HS-5 (cell line): ENCODE measurements at regions not wholly inside any gene's neighbourhood (a gene's known extent, or its start where the extent isn't known, plus 50 kb on each side); places are given as distances from the start of the nearest gene placed in this dataset.

Experiments
- DNase-seq: peaks from one replicate; pipeline ENCODE4 v3.0.0-alpha.2; 2012; ENCODE audit warnings: low read depth

- DNase-seq: no peak
These were observed 444.4 kb downstream of the GATA3 start for GRCh38 chr10:8498881-8499280.

DNA sequence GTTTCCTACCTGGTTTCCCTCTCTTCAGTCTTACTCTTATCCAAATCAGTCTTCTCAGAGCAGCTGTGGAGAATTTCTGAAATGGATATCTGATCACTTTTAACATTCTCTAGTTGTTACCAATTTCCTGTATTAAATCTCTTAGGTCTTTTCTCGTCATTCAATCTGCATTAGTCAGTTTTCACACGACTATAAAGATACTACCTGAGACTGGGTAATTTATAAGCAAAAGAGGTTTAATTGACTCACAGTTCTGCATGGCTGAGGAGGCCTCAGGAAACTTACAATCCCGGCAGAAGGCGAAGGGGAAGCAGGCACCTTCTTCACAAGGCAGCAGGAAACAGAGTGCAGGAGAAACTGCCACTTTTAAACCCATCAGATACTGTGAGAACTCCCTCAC, 444.8 kb downstream of the GATA3 start:
- no peak for DNase-seq

DNA sequence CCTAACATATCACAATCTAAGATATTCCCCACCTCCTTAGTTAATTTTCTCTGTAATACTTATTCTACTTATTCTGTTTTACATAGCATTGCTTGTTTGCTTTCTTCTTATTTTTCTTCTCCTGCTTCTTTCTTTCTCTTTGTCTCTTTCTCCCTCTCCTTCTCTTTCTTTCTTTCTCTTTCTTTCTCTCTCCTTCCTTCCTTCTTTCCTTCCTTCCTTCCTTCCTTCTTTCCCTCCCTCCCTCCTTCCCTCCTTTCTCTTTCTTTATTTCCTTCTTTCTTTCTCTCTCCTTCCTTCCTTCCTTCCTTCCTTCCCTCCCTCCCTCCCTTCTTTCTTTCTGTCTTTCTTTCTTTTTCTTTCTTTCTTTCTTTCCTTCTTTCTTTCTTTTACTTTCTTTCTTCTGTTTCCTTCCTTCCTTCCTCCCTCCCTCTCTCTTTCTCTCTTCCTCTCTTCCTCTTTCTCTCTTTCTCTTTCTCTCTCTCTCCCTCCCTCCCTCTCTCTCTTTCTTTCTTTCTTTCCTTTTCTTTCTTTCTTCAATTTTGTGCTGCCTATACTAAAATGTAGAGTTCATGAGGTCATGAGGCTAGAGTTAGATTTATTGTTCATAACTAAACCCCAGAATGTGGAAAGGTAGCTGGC, 445.4 kb downstream of the GATA3 start:
- DNase-seq: no peak

DNA sequence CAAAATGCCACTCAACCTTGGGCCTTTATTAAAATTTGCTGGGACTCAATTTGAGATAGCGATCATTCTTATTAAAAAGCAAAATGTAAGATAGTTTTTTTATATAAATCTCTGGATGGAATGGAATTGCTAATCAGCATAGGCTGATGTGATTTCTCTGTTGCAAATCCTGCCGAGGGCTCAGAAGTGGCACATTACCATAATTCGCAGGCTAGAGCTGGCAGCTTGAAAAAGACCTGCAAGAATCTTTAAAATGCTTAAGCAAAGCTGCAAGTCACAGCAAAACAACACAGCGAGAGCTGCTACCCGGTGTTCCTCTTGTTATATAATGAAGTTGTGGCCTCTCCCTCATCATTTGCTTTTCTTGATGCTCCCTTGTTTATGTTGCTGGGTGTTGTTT, 448.1 kb downstream of the GATA3 start:
- DNase-seq: no peak

GRCh38 chr10:8504499-8504898, 450.0 kb downstream of the GATA3 start:
- DNase-seq: no peak

DNA sequence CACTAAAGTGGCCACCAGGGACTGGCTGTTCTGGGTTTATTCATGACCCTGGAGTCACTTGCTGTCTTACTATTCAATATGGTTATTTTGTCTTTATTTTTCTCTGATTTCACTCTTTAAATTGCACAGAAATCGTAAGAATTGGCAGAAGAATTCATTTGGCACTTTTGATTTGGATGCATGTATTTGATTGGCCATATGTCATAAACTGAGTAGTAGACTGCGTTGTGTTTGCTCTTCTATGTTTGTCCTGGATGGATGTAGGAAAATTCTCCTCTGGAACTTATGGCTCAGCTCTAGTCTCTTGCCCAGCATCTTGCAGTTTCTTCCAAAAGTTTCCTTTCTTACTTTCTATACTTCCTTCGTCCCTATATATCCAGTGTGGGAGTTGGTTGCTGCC, 452.7 kb downstream of the GATA3 start:
- DNase-seq: no peak

DNA sequence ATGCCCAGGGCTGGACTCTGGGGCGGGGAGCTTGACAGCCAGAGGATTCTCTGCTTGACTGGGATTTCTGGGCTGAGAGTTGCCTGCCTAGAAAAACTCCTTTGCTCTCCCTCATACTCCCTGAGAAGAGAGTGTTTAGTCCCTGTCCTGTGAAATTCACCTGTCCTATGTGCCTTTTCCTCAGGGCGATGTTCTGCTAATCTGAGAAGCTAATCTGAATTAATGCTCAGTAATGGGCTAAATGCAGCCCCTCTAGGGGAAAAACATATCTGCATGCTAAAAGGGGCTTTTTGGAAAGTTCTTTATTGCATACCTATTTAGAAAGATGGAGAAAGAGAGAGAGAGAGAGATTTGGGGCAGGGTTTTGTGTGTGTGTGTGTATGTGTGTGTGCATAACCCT, 454.4 kb downstream of the GATA3 start:
- no peak for DNase-seq

- DNase-seq: no peak
These were observed 456.0 kb downstream of the GATA3 start for GRCh38 chr10:8510471-8510870.

GRCh38 chr10:8511026-8511425, 456.5 kb downstream of the GATA3 start:
- no peak for DNase-seq

DNA sequence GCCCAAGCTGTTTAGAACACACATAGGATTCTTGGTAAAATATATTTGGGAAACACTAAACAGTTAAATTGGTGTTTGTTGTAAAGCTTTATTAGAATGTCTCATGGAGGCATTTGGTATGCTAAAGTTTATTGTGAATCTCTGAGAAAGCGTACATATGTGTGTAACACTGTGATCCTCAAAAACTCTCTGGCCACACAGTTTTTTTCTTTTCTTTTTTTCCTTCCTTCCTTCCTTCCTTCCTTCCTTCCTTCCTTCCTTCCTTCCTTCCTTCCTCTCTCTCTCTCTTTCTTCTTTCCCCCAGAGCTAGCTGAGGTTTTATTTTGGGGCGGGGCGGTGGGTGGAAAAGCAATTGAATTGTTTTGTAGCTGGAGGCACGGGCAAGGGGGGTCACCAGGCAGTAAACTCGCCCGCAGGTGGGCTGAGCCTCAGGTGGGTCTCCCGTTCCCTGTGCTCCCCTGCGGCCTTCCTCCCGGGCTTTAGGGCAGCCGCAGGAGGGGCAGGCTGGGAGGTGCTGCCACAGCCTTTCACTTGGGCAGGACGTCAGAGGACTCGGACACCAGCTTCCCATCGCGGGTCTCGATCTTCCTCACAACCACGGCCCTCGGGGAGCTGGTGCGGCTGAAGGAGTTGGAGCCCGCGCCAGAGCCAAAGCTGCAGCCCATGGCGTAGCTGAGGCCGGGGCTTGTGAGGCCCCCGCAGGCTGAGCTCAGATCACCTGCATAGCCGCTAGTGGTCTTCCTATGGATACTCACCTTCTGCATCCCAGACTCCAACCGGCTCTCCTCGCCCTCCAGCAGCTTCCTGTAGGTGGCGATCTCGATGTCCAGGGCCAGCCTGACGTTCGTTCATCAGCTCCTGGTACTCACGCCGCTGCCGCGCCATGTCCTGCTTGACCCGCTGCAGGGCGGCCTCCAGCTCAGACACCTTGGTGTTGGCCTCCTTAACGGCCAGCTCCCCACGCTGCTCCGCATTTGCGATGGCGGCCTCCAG, 459.0 kb downstream of the GATA3 start:
- DNase-seq: no peak

DNA sequence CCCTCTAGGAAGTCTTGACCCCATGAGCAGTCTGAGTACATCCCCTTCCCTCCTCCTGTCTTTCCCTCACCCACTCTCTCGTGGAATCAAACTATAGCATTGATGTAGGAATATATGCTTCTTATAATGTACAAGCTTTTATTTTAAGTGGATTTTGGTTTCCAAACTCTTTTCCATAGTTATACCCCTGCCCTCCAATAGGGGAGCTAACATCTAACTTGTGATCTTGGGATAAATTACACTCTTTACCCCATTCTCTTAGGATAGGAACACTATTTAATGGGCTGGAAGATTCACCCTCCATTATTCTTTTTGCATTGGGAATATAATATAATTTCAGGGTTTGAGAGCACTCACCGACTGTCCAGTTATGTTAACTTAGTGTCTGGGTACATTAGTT, 465.9 kb downstream of the GATA3 start:
- DNase-seq: no peak

DNA sequence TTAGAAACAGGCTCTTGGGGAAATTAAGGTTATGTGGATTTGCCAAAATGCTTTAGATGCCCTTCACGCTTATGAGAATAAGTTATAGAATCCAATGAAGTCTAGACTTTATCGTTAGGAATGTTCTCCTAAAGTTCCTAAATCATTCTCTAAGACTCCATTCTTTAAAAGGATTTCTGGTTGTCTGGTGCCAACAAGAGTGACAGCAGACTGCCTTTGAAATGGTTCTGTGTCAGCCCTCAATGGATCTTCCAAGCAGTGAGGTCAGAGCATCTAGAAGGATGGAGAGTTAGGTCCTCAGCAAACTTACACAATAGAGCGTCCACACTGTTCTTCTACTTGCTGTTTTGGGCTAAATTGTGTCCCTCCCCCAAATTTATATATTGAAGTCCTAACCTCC, 473.3 kb downstream of the GATA3 start:
- DNase-seq: no peak

- no peak for DNase-seq
These were observed 476.6 kb downstream of the GATA3 start for GRCh38 chr10:8531116-8531515.

DNA sequence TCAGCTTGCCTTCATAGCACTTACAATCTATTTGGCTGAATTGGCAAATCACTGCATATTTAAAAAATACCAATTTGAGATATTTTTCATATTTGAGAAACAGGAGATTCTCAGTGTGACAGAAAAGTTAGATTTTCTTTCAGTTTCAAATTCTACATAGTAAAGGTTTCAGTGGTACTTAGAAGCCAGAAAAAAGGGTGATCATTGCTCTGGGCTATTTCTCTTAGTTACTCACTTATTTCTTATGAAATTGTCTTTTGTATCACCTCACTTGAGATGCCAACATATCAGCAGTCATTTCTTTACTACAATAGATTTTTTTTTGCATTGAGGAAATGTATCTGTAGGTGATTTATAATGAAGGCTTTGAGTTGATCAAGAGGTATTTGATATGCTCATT, 478.2 kb downstream of the GATA3 start:
- DNase-seq: no peak

DNA sequence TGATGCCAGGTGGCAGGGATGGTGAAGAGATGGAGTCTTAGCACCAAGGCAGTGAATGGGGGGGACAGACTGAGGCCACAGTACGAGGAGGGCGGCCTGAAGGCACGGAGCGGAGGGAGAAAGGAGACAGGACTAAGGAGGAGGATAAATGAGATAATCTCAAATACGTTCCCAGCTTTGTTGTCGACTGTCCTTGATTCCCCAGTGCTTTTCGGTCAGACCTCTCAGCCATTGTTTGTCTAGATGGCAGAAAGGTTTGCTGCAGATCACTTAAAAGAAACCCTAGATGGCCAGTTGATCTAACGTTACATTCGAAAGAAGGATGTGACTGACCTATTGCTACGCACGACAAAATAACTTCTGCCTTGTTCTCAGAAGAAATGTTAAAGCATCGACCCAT, 479.0 kb downstream of the GATA3 start:
- no peak for DNase-seq

DNA sequence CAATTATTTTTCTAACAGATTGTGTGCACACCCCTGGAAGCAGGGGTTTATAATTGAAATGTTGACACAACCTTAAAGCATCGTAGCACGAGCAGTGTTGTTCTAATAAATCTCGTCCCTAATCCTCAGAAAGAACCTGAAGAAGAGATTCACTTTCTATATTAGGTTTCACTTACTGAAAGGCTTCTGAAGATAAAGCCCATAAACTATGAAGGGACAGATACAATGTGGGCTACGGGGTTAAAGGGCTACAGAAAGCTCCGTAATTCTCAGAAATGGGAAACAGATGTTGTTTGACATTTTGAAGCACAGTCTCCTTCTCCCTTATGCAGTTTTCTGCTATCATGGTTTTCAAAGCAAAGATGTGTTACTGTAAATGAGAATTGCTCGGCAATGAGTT, 479.6 kb downstream of the GATA3 start:
- no peak for DNase-seq

DNA sequence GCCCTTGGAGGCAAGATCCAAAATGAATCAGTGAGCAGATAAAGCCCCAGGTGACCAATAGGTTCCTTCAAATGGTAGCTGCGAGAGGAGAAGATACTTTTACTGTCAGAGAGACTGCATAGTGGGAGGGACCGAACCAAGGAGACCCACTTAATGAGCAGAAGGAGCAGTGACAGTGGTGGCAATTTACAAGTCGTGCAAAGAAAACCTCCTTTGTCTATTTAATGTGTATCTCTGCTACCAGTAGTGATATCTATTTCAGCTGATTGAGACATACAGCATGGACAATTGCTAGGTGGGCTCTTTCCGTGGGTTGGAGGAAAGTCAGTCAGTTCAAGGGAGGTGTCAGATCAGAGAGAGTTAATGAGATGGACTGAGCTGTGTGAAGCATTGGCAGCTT, 480.4 kb downstream of the GATA3 start:
- no peak for DNase-seq

- no peak for DNase-seq
These were observed 484.6 kb downstream of the GATA3 start for GRCh38 chr10:8539056-8539455.

GRCh38 chr10:8543361-8544056, 489.0 kb downstream of the GATA3 start:
- no peak for DNase-seq

DNA sequence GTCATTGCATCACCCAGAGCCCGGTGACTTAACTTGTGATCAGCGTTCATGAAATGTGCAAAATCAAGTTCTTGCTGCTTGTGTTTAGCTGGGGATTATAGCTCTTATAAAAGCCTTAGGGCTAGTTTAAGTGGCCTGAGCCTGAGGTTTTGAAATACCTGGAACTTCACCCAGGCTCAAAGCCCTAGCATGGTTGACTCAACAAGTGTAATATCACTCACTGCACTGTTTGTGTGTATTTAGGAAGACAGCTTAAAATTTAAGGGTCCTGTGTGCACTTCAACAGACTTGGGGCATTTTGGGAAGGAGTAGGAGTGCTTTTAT, 489.5 kb downstream of the GATA3 start:
- no peak for DNase-seq

DNA sequence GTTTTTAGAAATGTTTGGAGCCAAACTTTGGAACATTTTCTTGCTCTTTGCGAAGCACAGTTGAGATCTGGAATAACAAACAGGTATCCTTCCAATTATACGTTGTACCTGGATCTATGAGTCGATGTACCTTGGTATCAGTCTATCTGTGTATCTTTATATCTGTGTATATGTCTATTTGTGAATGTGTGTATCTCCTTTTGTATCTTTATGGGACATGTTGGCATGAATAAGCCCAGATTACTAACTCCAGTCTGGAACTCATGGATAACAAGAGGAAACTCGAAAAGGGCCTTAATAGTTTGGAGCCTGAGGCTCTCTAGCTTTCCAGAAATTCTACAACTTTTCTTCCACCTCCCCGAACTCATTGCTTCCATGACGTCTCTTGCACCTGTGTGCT, 490.0 kb downstream of the GATA3 start:
- DNase-seq: no peak

DNA sequence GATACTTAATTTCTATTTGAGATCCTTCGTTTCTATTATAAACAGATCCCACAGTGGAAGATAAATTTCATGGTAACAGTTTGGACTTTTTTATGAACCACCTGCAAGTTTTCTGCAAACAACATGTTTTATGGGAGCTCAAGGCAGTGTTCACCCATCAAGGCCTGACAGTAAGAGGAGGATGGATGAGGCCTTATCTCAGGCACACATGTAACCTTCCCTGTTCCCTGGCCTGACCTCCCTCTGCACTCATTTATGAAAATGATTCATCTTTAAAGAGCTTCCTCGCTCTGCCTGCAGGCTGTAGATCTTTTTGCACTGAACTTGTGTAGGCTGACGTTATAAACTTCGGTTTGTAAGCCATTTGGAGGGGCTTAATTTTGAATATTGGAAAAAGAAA, 500.1 kb downstream of the GATA3 start:
- no peak for DNase-seq

- DNase-seq: no peak
These were observed 501.8 kb downstream of the GATA3 start for GRCh38 chr10:8556321-8556720.
